Panc1 (cell line): ENCODE measurements at regions not wholly inside any gene's neighbourhood (a gene's known extent, or its start where the extent isn't known, plus 50 kb on each side); places are given as distances from the start of the nearest gene placed in this dataset.

Source experiments
- CTCF ChIP-seq: fragments of 450-650 bp; IDR thresholded peaks from 2 replicates; pipeline ENCODE4 v1.5.1; 2017; ENCODE audit warnings: mild to moderate bottlenecking
- POLR2AphosphoS5 ChIP-seq: IDR thresholded peaks from 2 replicates; pipeline ENCODE4 v1.6.1; 2012; ENCODE audit warnings: mild to moderate bottlenecking, low read depth, low read length, moderate library complexity
- SIN3A ChIP-seq: IDR thresholded peaks from 2 replicates; pipeline ENCODE4 v1.6.1; 2012; ENCODE audit warnings: low read depth, mild to moderate bottlenecking, low read length, moderate library complexity, borderline replicate concordance; ENCODE audit not compliant: insufficient read depth
- TCF7L2 ChIP-seq: IDR thresholded peaks from 2 replicates; pipeline ENCODE4 v1.6.1; 2011; ENCODE audit warnings: mild to moderate bottlenecking, low read depth, low read length, inconsistent platforms
- TF ChIP-seq, protein P1 (sequence below), 2 experiments: IDR thresholded peaks; 2 replicates each; pipeline ENCODE4 v1.6.1; 2011 to 2012; ENCODE audit warnings: low read depth in 2 of 2, control low read depth in 1 of 2, low read length in 1 of 2, mild to moderate bottlenecking in 1 of 2, moderate library complexity in 1 of 2; ENCODE audit not compliant: insufficient read depth in 1 of 2

DNA sequence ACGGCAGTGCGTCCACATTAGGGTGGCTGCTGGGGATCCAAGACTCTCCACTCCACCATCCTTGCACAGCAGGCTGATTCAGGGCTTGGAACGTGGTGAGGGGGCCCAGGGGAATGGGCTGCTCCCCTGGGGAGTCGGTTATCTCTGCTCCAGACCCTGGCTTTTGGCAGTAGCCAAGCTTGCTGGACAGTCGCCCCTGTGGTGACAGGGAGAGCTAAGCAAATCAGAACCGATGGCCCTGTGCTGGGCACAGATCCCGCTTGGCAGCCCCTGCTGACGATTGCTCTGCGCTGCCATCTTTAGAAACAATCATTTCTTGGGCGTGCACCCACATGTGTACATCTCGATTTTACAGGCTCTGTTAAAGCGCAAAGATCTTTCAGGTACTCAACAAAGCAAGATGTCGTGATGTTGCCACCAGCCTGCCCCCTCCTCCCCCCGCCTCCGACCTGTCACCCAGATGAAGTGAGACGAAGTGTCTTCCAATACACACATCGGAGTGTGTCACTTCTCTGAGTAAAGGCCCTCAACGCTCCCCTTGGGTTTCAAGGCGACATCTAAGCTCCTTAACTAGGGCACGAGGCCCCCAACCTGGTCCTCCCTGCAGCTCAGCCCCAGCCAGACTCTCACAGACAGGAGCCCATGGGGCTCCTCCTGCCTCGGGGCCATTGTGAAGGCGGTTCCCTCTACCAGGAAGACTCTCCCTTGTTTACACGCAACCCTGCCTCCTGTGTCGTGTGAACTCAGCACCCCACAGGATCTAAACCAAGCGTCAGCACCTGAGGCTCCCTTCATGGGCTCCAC lies 55.6 kb downstream of the PITPNM2 start:
- TF ChIP-seq CTCF (no peak), POLR2AphosphoS5 (no peak), SIN3A (no peak), TCF7L2 (no peak; the same call in 1 of the 2 replicates)
- TF ChIP-seq, protein P1, sequence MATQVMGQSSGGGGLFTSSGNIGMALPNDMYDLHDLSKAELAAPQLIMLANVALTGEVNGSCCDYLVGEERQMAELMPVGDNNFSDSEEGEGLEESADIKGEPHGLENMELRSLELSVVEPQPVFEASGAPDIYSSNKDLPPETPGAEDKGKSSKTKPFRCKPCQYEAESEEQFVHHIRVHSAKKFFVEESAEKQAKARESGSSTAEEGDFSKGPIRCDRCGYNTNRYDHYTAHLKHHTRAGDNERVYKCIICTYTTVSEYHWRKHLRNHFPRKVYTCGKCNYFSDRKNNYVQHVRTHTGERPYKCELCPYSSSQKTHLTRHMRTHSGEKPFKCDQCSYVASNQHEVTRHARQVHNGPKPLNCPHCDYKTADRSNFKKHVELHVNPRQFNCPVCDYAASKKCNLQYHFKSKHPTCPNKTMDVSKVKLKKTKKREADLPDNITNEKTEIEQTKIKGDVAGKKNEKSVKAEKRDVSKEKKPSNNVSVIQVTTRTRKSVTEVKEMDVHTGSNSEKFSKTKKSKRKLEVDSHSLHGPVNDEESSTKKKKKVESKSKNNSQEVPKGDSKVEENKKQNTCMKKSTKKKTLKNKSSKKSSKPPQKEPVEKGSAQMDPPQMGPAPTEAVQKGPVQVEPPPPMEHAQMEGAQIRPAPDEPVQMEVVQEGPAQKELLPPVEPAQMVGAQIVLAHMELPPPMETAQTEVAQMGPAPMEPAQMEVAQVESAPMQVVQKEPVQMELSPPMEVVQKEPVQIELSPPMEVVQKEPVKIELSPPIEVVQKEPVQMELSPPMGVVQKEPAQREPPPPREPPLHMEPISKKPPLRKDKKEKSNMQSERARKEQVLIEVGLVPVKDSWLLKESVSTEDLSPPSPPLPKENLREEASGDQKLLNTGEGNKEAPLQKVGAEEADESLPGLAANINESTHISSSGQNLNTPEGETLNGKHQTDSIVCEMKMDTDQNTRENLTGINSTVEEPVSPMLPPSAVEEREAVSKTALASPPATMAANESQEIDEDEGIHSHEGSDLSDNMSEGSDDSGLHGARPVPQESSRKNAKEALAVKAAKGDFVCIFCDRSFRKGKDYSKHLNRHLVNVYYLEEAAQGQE (IDR thresholded peaks at IDR 0.05; ENCODE audit: insufficient read depth in 1 of 2, low read depth in 2 of 2, low read length in 1 of 2): no peak
